Right lobe of liver (tissue), 6 donors: ENCODE measurements at regions not wholly inside any gene's neighbourhood (a gene's known extent, or its start where the extent isn't known, plus 50 kb on each side); places are given as distances from the start of the nearest gene placed in this dataset.

Source experiments
- ATAC-seq, 4 donors: fragments of 200-7000 bp; cut with Tn5 transposase; one replicate each; pipeline ENCODE4 v1.9.1; 2020; ENCODE audit warnings: mild to moderate bottlenecking in 4 of 4, moderate library complexity in 4 of 4
- DNase-seq, 3 donors: peaks; one replicate each; pipeline ENCODE4 v3.0.0-alpha.2; 2020
- H3K27ac ChIP-seq, 3 donors: fragments of 200-600 bp; one replicate each; pipeline ENCODE4 v1.8.0; 2022
- H3K27me3 ChIP-seq, 2 donors: fragments of 200-600 bp; one replicate each; pipeline ENCODE4 v1.8.0; 2022
- H3K36me3 ChIP-seq, 4 donors: fragments of 200-600 bp; sonication (generic) in 1 of 4; one replicate each; pipeline versions ENCODE4 v1.5.1 to v1.8.0; 2017 to 2022; ENCODE audit warnings: control low read depth in 1 of 4
- H3K4me1 ChIP-seq, 4 donors: fragments of 200-600 bp; sonication (generic) in 1 of 4; one replicate each; pipeline versions ENCODE4 v1.5.1 to v1.8.0; 2017 to 2022; ENCODE audit warnings: control low read depth in 1 of 4
- H3K4me3 ChIP-seq, 3 donors: fragments of 200-600 bp; one replicate each; pipeline ENCODE4 v1.8.0; 2022
- H3K9me3 ChIP-seq, 4 donors: fragments of 200-600 bp; sonication (generic) in 1 of 4; one replicate each; pipeline versions ENCODE4 v1.5.1 to v1.8.0; 2017 to 2022; ENCODE audit warnings: control low read depth in 1 of 4
- CTCF ChIP-seq, 4 donors: fragments of 200-600 bp in 3 of 4; fragments of 450-650 bp in 1 of 4; IDR thresholded peaks; one replicate each; pipeline versions ENCODE4 v1.5.1 to v1.8.0; 2016 to 2022; ENCODE audit warnings: antibody characterized with exemption in 4 of 4, mild to moderate bottlenecking in 2 of 4
- POLR2A ChIP-seq: fragments of 450-650 bp; IDR thresholded peaks from one replicate; pipeline ENCODE4 v1.6.1; 2017; ENCODE audit warnings: antibody characterized with exemption, mild to moderate bottlenecking
- WGBS: methylation state at CpG from one replicate; pipeline ENCODE4 v1.1.6; 2018; ENCODE audit warnings: low coverage, low lambda C conversion rate; ENCODE audit not compliant: insufficient coverage; ENCODE audit errors: missing lambda C conversion rate; 5-methylcytosine and 5-hydroxymethylcytosine counted together
- intact Hi-C, 2 donors: fragments of 100-400 bp; cut with DNase I; formaldehyde crosslinking; loops; one replicate each; pipeline versions ENCODE4 v1.11.2 to v1.14.1; 2022
- donor health status: DM: no; HTN: yes; CAD: no.
- donor health status: DM: no; HTN: no; CAD: no.
- donor health status: DM: no; HTN: no; CAD: no.
- donor health status: DM: no; HTN: yes; CAD: no.
- donor health status: DM: no; HTN: yes; CAD: no.

GRCh38 chr14:95375539-95376109 is 55.9 kb upstream of the CLMN start:
- no peak overlapping the region for H3K4me3 ChIP-seq
- H3K9me3 ChIP-seq: no peaks in the 10 kb centered on the region
- no peak overlapping the region for H3K27ac ChIP-seq
- DNase-seq (no peak), ATAC-seq (no peak)
- intact Hi-C loops: no loop called here
- TF ChIP-seq POLR2A (no peak), CTCF (IDR thresholded peaks at IDR 0.05) (no peak)
- no peaks in the 10 kb centered on the region for H3K4me1 ChIP-seq
- no peaks in the 10 kb centered on the region for H3K27me3 ChIP-seq
- H3K36me3 ChIP-seq: no peaks in the 10 kb centered on the region
- 30% methylated on average over 2 of the region's 7 CpGs for WGBS

- ATAC-seq (no peak), DNase-seq (no peak)
- WGBS: 63% methylated on average over 2 of the region's 2 CpGs
- TF ChIP-seq POLR2A (no peak), CTCF (IDR thresholded peaks at IDR 0.05) (no peak)
- H3K4me1 ChIP-seq: no peaks in the 10 kb centered on the region
- no peaks in the 10 kb centered on the region for H3K36me3 ChIP-seq
- H3K27ac ChIP-seq: no peak overlapping the region
- no peaks in the 10 kb centered on the region for H3K27me3 ChIP-seq
- H3K9me3 ChIP-seq: no peaks in the 10 kb centered on the region
- no peak overlapping the region for H3K4me3 ChIP-seq
- intact Hi-C loops: no loop called here
These were observed 54.7 kb upstream of the CLMN start for GRCh38 chr14:95374239-95374997.

- no peak overlapping the region for H3K27ac ChIP-seq
- H3K36me3 ChIP-seq: no peaks in the 10 kb centered on the region
- no peaks in the 10 kb centered on the region for H3K9me3 ChIP-seq
- no CpG with 5 or more reads among the region's 2 CpGs for WGBS
- H3K4me3 ChIP-seq: no peak overlapping the region
- ATAC-seq: no peak
- DNase-seq: no peak
- intact Hi-C loops: no loop called here
- no peak for TF ChIP-seq CTCF (IDR thresholded peaks at IDR 0.05)
- TF ChIP-seq POLR2A: no peak
- no peaks in the 10 kb centered on the region for H3K27me3 ChIP-seq
- H3K4me1 ChIP-seq: peaks cover 0 to 7% (median under 1%) of the 10 kb centered on the region in 4 donors
These were observed 50.4 kb upstream of the CLMN start for GRCh38 chr14:95370076-95370475.
